ENCODE measurements at regions not wholly inside any gene's neighbourhood (a gene's known extent, or its start where the extent isn't known, plus 50 kb on each side); places are given as distances from the start of the nearest gene placed in this dataset.
"Not testable (repeated sequence)": the region's sequence is repeated elsewhere in the genome, so short reads cannot be mapped to it uniquely, and the experiment has no call there.

DNA sequence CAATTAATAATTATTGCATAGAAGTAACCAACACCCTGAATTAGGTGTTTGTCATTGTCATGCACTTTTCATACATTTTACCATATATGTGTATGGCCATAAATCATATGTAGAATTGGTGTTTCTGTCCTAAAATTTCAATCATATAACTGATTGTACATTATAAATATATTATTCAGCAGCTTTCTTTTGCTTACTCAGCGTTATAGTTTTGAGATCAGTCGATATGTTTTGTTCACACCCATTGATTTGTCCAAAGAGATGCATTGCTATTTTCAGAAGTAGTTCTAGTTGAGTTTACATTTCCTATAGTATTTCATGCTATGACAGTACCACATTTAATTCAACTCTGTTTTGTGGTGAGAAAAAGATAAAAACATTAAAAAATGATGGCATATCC, 50.5 kb upstream of the PARP4 start:
- ATAC-seq (ENCODE audit: insufficient read depth, low FRiP score) (no peak), DNase-seq (no peak)
- Histone ChIP-seq H3K9ac (ENCODE audit: insufficient read depth in 1 of 2, low read length in 2 of 2) (no peak overlapping the region), H3K27ac (ENCODE audit: low read depth in 1 of 2, low read length in 1 of 2) (no peak overlapping the region), H3K9me3 (ENCODE audit: control insufficient read depth in 4 of 4, insufficient read depth in 3 of 4, low read length in 3 of 4) (no peaks in the 10 kb centered on the region), H3K4me1 (ENCODE audit: control insufficient read depth in 5 of 5, insufficient read depth in 5 of 5, low read length in 5 of 5) (no peaks in the 10 kb centered on the region), H3K4me3 (no peak overlapping the region), H3K36me3 (ENCODE audit: control insufficient read depth in 4 of 4, insufficient read depth in 4 of 4, low read length in 4 of 4) (no peaks in the 10 kb centered on the region), H3K27me3 (ENCODE audit: control insufficient read depth in 3 of 3, insufficient read depth in 3 of 3, low read length in 2 of 3) (no peaks in the 10 kb centered on the region)
- WGBS, 2 donors: 90 to 92% methylated on average over 2 of the region's 2 CpGs
- TF ChIP-seq, protein P1, sequence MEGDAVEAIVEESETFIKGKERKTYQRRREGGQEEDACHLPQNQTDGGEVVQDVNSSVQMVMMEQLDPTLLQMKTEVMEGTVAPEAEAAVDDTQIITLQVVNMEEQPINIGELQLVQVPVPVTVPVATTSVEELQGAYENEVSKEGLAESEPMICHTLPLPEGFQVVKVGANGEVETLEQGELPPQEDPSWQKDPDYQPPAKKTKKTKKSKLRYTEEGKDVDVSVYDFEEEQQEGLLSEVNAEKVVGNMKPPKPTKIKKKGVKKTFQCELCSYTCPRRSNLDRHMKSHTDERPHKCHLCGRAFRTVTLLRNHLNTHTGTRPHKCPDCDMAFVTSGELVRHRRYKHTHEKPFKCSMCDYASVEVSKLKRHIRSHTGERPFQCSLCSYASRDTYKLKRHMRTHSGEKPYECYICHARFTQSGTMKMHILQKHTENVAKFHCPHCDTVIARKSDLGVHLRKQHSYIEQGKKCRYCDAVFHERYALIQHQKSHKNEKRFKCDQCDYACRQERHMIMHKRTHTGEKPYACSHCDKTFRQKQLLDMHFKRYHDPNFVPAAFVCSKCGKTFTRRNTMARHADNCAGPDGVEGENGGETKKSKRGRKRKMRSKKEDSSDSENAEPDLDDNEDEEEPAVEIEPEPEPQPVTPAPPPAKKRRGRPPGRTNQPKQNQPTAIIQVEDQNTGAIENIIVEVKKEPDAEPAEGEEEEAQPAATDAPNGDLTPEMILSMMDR (IDR thresholded peaks at IDR 0.05; ENCODE audit: control extremely low read depth, extremely low read depth): no peak

DNA sequence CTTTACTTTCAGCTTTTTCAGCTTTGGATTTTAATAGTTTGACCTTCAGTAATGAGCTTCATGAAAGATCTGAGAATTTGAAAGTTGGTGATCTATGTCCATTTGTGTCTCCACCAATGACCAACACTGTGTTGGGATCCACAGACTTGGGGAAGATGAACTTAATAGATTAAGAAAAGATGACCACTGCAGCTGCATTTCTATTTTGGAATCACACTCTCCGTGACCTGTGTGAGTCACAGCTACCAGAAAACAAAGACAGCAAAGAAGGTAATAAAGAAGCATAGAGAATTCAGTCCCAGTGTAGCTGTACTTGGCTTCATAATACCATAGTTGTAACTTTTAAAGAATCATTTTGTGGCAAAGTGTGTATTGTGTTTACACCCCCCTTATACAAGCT, 51.4 kb upstream of the PARP4 start:
- not testable (repeated sequence) for H3K9ac ChIP-seq (ENCODE audit: insufficient read depth in 1 of 2, low read length in 2 of 2); ATAC-seq (ENCODE audit: insufficient read depth, low FRiP score); H3K4me3 ChIP-seq; H3K4me1 ChIP-seq (ENCODE audit: control insufficient read depth in 5 of 5, insufficient read depth in 5 of 5, low read length in 5 of 5); H3K27ac ChIP-seq (ENCODE audit: low read depth in 1 of 2, low read length in 1 of 2); H3K27me3 ChIP-seq (ENCODE audit: control insufficient read depth in 3 of 3, insufficient read depth in 3 of 3, low read length in 2 of 3); H3K9me3 ChIP-seq (ENCODE audit: control insufficient read depth in 4 of 4, insufficient read depth in 3 of 4, low read length in 3 of 4); DNase-seq; H3K36me3 ChIP-seq (ENCODE audit: control insufficient read depth in 4 of 4, insufficient read depth in 4 of 4, low read length in 4 of 4)
- WGBS, 2 donors: 76 to 87% methylated on average over 1 of the region's 1 CpG

- 72% methylated on average over 4 of the region's 4 CpGs for WGBS, 2 donors
- Histone ChIP-seq H3K27ac (ENCODE audit: low read depth in 1 of 2, low read length in 1 of 2) (no peak overlapping the region), H3K9ac (ENCODE audit: insufficient read depth in 1 of 2, low read length in 2 of 2) (no peak overlapping the region), H3K36me3 (ENCODE audit: control insufficient read depth in 4 of 4, insufficient read depth in 4 of 4, low read length in 4 of 4) (no peaks in the 10 kb centered on the region), H3K4me3 (no peak overlapping the region), H3K27me3 (ENCODE audit: control insufficient read depth in 3 of 3, insufficient read depth in 3 of 3, low read length in 2 of 3) (no peaks in the 10 kb centered on the region), H3K9me3 (ENCODE audit: control insufficient read depth in 4 of 4, insufficient read depth in 3 of 4, low read length in 3 of 4) (no peaks in the 10 kb centered on the region), H3K4me1 (ENCODE audit: control insufficient read depth in 5 of 5, insufficient read depth in 5 of 5, low read length in 5 of 5) (no peaks in the 10 kb centered on the region)
- ATAC-seq (ENCODE audit: insufficient read depth, low FRiP score) (no peak), DNase-seq (no peak)
- TF ChIP-seq, protein P1 (IDR thresholded peaks at IDR 0.05; ENCODE audit: control extremely low read depth, extremely low read depth): no peak
Measured at GRCh38 chr13:24564881-24565280, 52.3 kb upstream of the PARP4 start.

DNA sequence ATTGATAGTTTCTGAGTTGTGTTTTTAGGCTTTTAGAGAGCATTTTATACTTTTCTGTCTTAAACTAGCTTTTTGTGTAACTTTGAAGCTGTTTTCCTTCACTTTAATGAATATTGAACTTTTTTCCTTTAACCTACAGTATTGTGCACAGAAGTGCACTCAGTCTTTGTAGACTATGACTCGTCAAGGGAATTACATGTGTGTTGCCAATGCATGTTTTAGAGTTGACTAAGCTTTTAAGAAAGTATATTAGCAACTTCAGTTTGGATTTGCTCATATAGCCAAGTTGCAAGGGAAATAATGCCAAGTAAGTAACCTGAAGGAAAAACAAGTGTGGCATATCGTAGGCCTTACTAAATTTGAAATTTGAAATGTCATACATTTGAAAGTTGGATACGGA, 55.0 kb upstream of the PARP4 start:
- not testable (repeated sequence) for H3K4me1 ChIP-seq (ENCODE audit: control insufficient read depth in 5 of 5, insufficient read depth in 5 of 5, low read length in 5 of 5); ATAC-seq (ENCODE audit: insufficient read depth, low FRiP score); H3K27ac ChIP-seq (ENCODE audit: low read depth in 1 of 2, low read length in 1 of 2); H3K9ac ChIP-seq (ENCODE audit: insufficient read depth in 1 of 2, low read length in 2 of 2); H3K9me3 ChIP-seq (ENCODE audit: control insufficient read depth in 4 of 4, insufficient read depth in 3 of 4, low read length in 3 of 4); DNase-seq; H3K36me3 ChIP-seq (ENCODE audit: control insufficient read depth in 4 of 4, insufficient read depth in 4 of 4, low read length in 4 of 4); H3K27me3 ChIP-seq (ENCODE audit: control insufficient read depth in 3 of 3, insufficient read depth in 3 of 3, low read length in 2 of 3); H3K4me3 ChIP-seq
- WGBS, 2 donors: 69 to 97% methylated on average over 3 of the region's 3 CpGs

- ATAC-seq (ENCODE audit: insufficient read depth, low FRiP score): no peak
- Histone ChIP-seq H3K4me1 (ENCODE audit: control insufficient read depth in 5 of 5, insufficient read depth in 5 of 5, low read length in 5 of 5) (no peaks in the 10 kb centered on the region), H3K9ac (ENCODE audit: insufficient read depth in 1 of 2, low read length in 2 of 2) (no peak overlapping the region), H3K27ac (ENCODE audit: low read depth in 1 of 2, low read length in 1 of 2) (no peak overlapping the region), H3K36me3 (ENCODE audit: control insufficient read depth in 4 of 4, insufficient read depth in 4 of 4, low read length in 4 of 4) (no peaks in the 10 kb centered on the region), H3K27me3 (ENCODE audit: control insufficient read depth in 3 of 3, insufficient read depth in 3 of 3, low read length in 2 of 3) (no peaks in the 10 kb centered on the region), H3K4me3 (no peak overlapping the region), H3K9me3 (ENCODE audit: control insufficient read depth in 4 of 4, insufficient read depth in 3 of 4, low read length in 3 of 4) (peaks cover 0 to 5% (median 0%) of the 10 kb centered on the region in 4 donors)
- WGBS, 2 donors: 40 to 52% methylated on average over 1 of the region's 1 CpG
- no peak for DNase-seq
- TF ChIP-seq, protein P1 (IDR thresholded peaks at IDR 0.05; ENCODE audit: control extremely low read depth, extremely low read depth): no peak
Measured at GRCh38 chr13:24574847-24575246, 62.3 kb upstream of the PARP4 start.

Measured in lung (tissue), 11 donors.